GM12892 (cell line): ENCODE measurements at regions not wholly inside any gene's neighbourhood (a gene's known extent, or its start where the extent isn't known, plus 50 kb on each side); places are given as distances from the start of the nearest gene placed in this dataset.

Experiments
- POLR2A ChIP-seq: IDR thresholded peaks from 2 replicates; pipeline ENCODE4 v1.6.1; 2011; ENCODE audit warnings: low read depth, low read length, control low read depth
- POLR2AphosphoS5 ChIP-seq: IDR thresholded peaks from 2 replicates; pipeline ENCODE4 v1.6.1; 2011; ENCODE audit warnings: low read depth, low read length, control low read depth

- TF ChIP-seq POLR2A (no peak), POLR2AphosphoS5 (no peak)
Observed at GRCh38 chr7:124284937-124285336, 252.1 kb upstream of the TMEM229A start.
